GM21360 (cell line): ENCODE measurements at regions not wholly inside any gene's neighbourhood (a gene's known extent, or its start where the extent isn't known, plus 50 kb on each side); places are given as distances from the start of the nearest gene placed in this dataset.
"Not testable (repeated sequence)": the region's sequence is repeated elsewhere in the genome, so short reads cannot be mapped to it uniquely, and the experiment has no call there.

Experiments
- ATAC-seq: cut with Tn5 transposase; IDR thresholded peaks from one replicate; pipeline ENCODE4 v1.9.1; 2021; ENCODE audit warnings: mild to moderate bottlenecking, moderate library complexity; ENCODE audit not compliant: unreplicated experiment

GRCh38 chr6:79810185-79810705 is 137.1 kb downstream of the ELOVL4 start:
- ATAC-seq, result no peak

- no peak for ATAC-seq
Measured at GRCh38 chr6:79808921-79809320, 138.4 kb downstream of the ELOVL4 start.

GRCh38 chr6:79806661-79807060 is 140.7 kb downstream of the ELOVL4 start:
- ATAC-seq, result not testable (repeated sequence)

GRCh38 chr6:79804732-79805131 is 142.6 kb downstream of the ELOVL4 start:
- ATAC-seq, result no peak

GRCh38 chr6:79803917-79804316 is 143.4 kb downstream of the ELOVL4 start:
- ATAC-seq, result no peak

- no peak for ATAC-seq
Measured at GRCh38 chr6:79802657-79803300, 144.6 kb downstream of the ELOVL4 start.

- ATAC-seq, result no peak
Measured at GRCh38 chr6:79801362-79801761, 146.0 kb downstream of the ELOVL4 start.

GRCh38 chr6:79798841-79799240 is 148.5 kb downstream of the ELOVL4 start:
- ATAC-seq, result no peak

- no peak for ATAC-seq
Measured at GRCh38 chr6:79797912-79798311, 149.4 kb downstream of the ELOVL4 start.

GRCh38 chr6:79797163-79797764 is 150.1 kb downstream of the ELOVL4 start:
- ATAC-seq, result no peak

- ATAC-seq, result no peak
Measured at GRCh38 chr6:79796197-79796596, 151.2 kb downstream of the ELOVL4 start.

GRCh38 chr6:79789896-79790295 is 157.5 kb downstream of the ELOVL4 start:
- ATAC-seq, result no peak

GRCh38 chr6:79788756-79789155 is 157.6 kb downstream of the SH3BGRL2 start:
- no peak for ATAC-seq

- ATAC-seq, result no peak
Measured at GRCh38 chr6:79787626-79788025, 156.5 kb downstream of the SH3BGRL2 start.

- ATAC-seq, result no peak
Measured at GRCh38 chr6:79784395-79784753, 153.2 kb downstream of the SH3BGRL2 start.

- no peak for ATAC-seq
Measured at GRCh38 chr6:79783670-79784394, 152.7 kb downstream of the SH3BGRL2 start.

GRCh38 chr6:79782792-79783580 is 151.9 kb downstream of the SH3BGRL2 start:
- no peak for ATAC-seq

GRCh38 chr6:79781916-79782315 is 150.8 kb downstream of the SH3BGRL2 start:
- no peak for ATAC-seq

GRCh38 chr6:79780881-79781280 is 149.8 kb downstream of the SH3BGRL2 start:
- ATAC-seq, result no peak

GRCh38 chr6:79778816-79779215 is 147.7 kb downstream of the SH3BGRL2 start:
- no peak for ATAC-seq
